NB4 (cell line): ENCODE measurements at regions not wholly inside any gene's neighbourhood (a gene's known extent, or its start where the extent isn't known, plus 50 kb on each side); places are given as distances from the start of the nearest gene placed in this dataset.

Experiments used
- POLR2A ChIP-seq: IDR thresholded peaks from 2 replicates; pipeline ENCODE4 v1.6.1; 2011; ENCODE audit warnings: mild to moderate bottlenecking; ENCODE audit not compliant: insufficient read length; ENCODE audit errors: extremely low read depth
- TF ChIP-seq, protein P1 (sequence below): IDR thresholded peaks from one replicate; pipeline ENCODE4 v1.5.1; 2012; ENCODE audit warnings: low read depth, low read length

DNA sequence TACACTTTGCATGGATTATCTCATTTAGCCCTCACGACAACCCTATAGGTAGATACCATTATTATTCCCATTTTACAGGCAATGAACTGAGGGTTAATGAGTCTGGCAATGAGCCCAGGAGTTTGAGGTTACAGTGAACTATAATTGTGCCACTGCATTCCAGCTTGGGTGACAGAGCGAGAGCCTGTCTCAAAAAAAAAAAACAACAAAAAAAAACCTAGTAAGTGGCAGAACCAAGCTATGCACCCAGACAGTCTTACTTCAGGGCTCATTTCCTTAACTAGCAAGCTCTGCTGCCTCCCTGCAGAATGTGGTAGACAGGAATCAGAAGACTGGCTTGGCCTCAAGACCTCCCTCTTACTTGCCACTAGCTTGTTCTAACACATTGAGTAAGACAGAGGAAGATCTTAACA, 71.9 kb upstream of the RREB1 start:
- TF ChIP-seq, protein P1, sequence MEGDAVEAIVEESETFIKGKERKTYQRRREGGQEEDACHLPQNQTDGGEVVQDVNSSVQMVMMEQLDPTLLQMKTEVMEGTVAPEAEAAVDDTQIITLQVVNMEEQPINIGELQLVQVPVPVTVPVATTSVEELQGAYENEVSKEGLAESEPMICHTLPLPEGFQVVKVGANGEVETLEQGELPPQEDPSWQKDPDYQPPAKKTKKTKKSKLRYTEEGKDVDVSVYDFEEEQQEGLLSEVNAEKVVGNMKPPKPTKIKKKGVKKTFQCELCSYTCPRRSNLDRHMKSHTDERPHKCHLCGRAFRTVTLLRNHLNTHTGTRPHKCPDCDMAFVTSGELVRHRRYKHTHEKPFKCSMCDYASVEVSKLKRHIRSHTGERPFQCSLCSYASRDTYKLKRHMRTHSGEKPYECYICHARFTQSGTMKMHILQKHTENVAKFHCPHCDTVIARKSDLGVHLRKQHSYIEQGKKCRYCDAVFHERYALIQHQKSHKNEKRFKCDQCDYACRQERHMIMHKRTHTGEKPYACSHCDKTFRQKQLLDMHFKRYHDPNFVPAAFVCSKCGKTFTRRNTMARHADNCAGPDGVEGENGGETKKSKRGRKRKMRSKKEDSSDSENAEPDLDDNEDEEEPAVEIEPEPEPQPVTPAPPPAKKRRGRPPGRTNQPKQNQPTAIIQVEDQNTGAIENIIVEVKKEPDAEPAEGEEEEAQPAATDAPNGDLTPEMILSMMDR, result no peak
- no peak for TF ChIP-seq POLR2A
